KMS-11 (cell line): ENCODE measurements at regions not wholly inside any gene's neighbourhood (a gene's known extent, or its start where the extent isn't known, plus 50 kb on each side); places are given as distances from the start of the nearest gene placed in this dataset.

Experiments used
- H2AFZ ChIP-seq: fragments of 200-600 bp; sonication (generic); 2 replicates; pipeline ENCODE4 v1.6.1; 2016; ENCODE audit warnings: antibody characterized with exemption, mixed run types, low read depth
- H3K27ac ChIP-seq: fragments of 200-600 bp; sonication (generic); 2 replicates; pipeline ENCODE4 v1.6.1; 2016; ENCODE audit warnings: mild to moderate bottlenecking, mixed run types
- H3K27me3 ChIP-seq: fragments of 200-600 bp; sonication (generic); 2 replicates; pipeline ENCODE4 v1.6.1; 2017; ENCODE audit warnings: mild to moderate bottlenecking, low read depth, mixed run types, moderate library complexity; ENCODE audit not compliant: insufficient read depth
- H3K36me3 ChIP-seq: fragments of 200-600 bp; sonication (generic); 2 replicates; pipeline ENCODE4 v1.6.1; 2017; ENCODE audit warnings: mild to moderate bottlenecking, mixed run types; ENCODE audit not compliant: insufficient read depth
- H3K4me1 ChIP-seq: fragments of 200-600 bp; sonication (generic); 2 replicates; pipeline ENCODE4 v1.6.1; 2016; ENCODE audit warnings: mild to moderate bottlenecking, low read depth, mixed run types; ENCODE audit not compliant: poor library complexity, severe bottlenecking
- H3K4me2 ChIP-seq: fragments of 200-600 bp; sonication (generic); 2 replicates; pipeline ENCODE4 v1.7.0; 2016; ENCODE audit warnings: mild to moderate bottlenecking, mixed run types
- H3K4me3 ChIP-seq: fragments of 200-600 bp; sonication (generic); IDR thresholded peaks from 2 replicates; pipeline ENCODE4 v1.6.1; 2017; ENCODE audit warnings: low read depth, low read length, mixed read lengths; ENCODE audit not compliant: insufficient read depth
- H3K79me2 ChIP-seq: fragments of 200-600 bp; sonication (generic); 2 replicates; pipeline ENCODE4 v1.6.1; 2016; ENCODE audit warnings: low read depth, mixed run types; ENCODE audit not compliant: insufficient read depth
- H3K9ac ChIP-seq: fragments of 200-600 bp; sonication (generic); 2 replicates; pipeline ENCODE4 v1.6.1; 2016; ENCODE audit warnings: mild to moderate bottlenecking, mixed run types
- H4K20me1 ChIP-seq: fragments of 200-600 bp; sonication (generic); 2 replicates; pipeline ENCODE4 v1.6.1; 2016; ENCODE audit warnings: mild to moderate bottlenecking, mixed run types; ENCODE audit not compliant: insufficient read depth
- CTCF ChIP-seq: fragments of 200-600 bp; sonication (generic); conservative IDR thresholded peaks from 2 replicates; pipeline ENCODE4 v1.6.1; 2017; ENCODE audit warnings: low read depth, mild to moderate bottlenecking, antibody characterized with exemption, low read length, moderate library complexity, mixed read lengths

GRCh38 chr4:58048491-58048890, 938.3 kb upstream of the IGFBP7 start:
- H4K20me1 ChIP-seq = no peaks in the 10 kb centered on the region
- H3K9ac ChIP-seq = no peak overlapping the region
- no peaks in the 10 kb centered on the region for H3K36me3 ChIP-seq
- H3K27me3 ChIP-seq = no peaks in the 10 kb centered on the region
- H3K4me3 ChIP-seq = no peak overlapping the region
- H3K79me2 ChIP-seq = no peaks in the 10 kb centered on the region
- no peaks in the 10 kb centered on the region for H3K4me1 ChIP-seq
- H3K27ac ChIP-seq = no peak overlapping the region
- H2AFZ ChIP-seq = no peak overlapping the region
- no peak for TF ChIP-seq CTCF
- H3K4me2 ChIP-seq = no peak overlapping the region

GRCh38 chr4:58042176-58042575, 932.0 kb upstream of the IGFBP7 start:
- no peak for TF ChIP-seq CTCF
- no peaks in the 10 kb centered on the region for H3K36me3 ChIP-seq

GRCh38 chr4:57993944-57994343, 883.8 kb upstream of the IGFBP7 start:
- Histone ChIP-seq H3K4me3 (no peak overlapping the region), H3K36me3 (no peaks in the 10 kb centered on the region), H4K20me1 (no peaks in the 10 kb centered on the region), H3K27ac (no peak overlapping the region), H3K4me2 (no peak overlapping the region), H3K9ac (no peak overlapping the region), H3K27me3 (no peaks in the 10 kb centered on the region), H2AFZ (no peak overlapping the region), H3K4me1 (no peaks in the 10 kb centered on the region), H3K79me2 (no peaks in the 10 kb centered on the region)
- no peak for TF ChIP-seq CTCF

More at GRCh38 chr4:58042176-58042575, 932.0 kb upstream of the IGFBP7 start:
- no peak overlapping the region for H3K4me3 ChIP-seq
- no peaks in the 10 kb centered on the region for H3K79me2 ChIP-seq
- H4K20me1 ChIP-seq = no peaks in the 10 kb centered on the region
- H3K27me3 ChIP-seq = no peaks in the 10 kb centered on the region
- no peak overlapping the region for H3K4me2 ChIP-seq
- no peak overlapping the region for H2AFZ ChIP-seq
- no peak overlapping the region for H3K9ac ChIP-seq
- no peak overlapping the region for H3K27ac ChIP-seq
- no peaks in the 10 kb centered on the region for H3K4me1 ChIP-seq

- no peak overlapping the region for H3K27ac ChIP-seq
- H3K4me3 ChIP-seq = no peak overlapping the region
- H3K27me3 ChIP-seq = no peaks in the 10 kb centered on the region
- H2AFZ ChIP-seq = no peak overlapping the region
- no peak overlapping the region for H3K9ac ChIP-seq
- no peaks in the 10 kb centered on the region for H4K20me1 ChIP-seq
- H3K4me1 ChIP-seq = no peaks in the 10 kb centered on the region
- no peaks in the 10 kb centered on the region for H3K36me3 ChIP-seq
- no peak for TF ChIP-seq CTCF
- no peaks in the 10 kb centered on the region for H3K79me2 ChIP-seq
- no peak overlapping the region for H3K4me2 ChIP-seq
Observed at GRCh38 chr4:57989430-57989829, 879.2 kb upstream of the IGFBP7 start.

GRCh38 chr4:57985161-57985560, 875.0 kb upstream of the IGFBP7 start:
- Histone ChIP-seq H3K36me3 (no peaks in the 10 kb centered on the region), H3K4me3 (no peak overlapping the region), H3K27me3 (no peaks in the 10 kb centered on the region), H3K79me2 (no peaks in the 10 kb centered on the region), H2AFZ (no peak overlapping the region), H3K9ac (no peak overlapping the region), H4K20me1 (no peaks in the 10 kb centered on the region), H3K4me2 (no peak overlapping the region), H3K4me1 (no peaks in the 10 kb centered on the region), H3K27ac (no peak overlapping the region)
- TF ChIP-seq CTCF = no peak
